ENCODE measurements at regions not wholly inside any gene's neighbourhood (a gene's known extent, or its start where the extent isn't known, plus 50 kb on each side); places are given as distances from the start of the nearest gene placed in this dataset.

GRCh38 chr16:6603780-6604325, 728.8 kb upstream of the RBFOX1 start:
- TF ChIP-seq, protein P1, sequence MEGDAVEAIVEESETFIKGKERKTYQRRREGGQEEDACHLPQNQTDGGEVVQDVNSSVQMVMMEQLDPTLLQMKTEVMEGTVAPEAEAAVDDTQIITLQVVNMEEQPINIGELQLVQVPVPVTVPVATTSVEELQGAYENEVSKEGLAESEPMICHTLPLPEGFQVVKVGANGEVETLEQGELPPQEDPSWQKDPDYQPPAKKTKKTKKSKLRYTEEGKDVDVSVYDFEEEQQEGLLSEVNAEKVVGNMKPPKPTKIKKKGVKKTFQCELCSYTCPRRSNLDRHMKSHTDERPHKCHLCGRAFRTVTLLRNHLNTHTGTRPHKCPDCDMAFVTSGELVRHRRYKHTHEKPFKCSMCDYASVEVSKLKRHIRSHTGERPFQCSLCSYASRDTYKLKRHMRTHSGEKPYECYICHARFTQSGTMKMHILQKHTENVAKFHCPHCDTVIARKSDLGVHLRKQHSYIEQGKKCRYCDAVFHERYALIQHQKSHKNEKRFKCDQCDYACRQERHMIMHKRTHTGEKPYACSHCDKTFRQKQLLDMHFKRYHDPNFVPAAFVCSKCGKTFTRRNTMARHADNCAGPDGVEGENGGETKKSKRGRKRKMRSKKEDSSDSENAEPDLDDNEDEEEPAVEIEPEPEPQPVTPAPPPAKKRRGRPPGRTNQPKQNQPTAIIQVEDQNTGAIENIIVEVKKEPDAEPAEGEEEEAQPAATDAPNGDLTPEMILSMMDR (IDR thresholded peaks at IDR 0.05), result no peak
- Mint-ChIP-seq H3K36me3 (ENCODE audit: low read depth) (no peaks in the 10 kb centered on the region), H3K27me3 (ENCODE audit: low read depth) (no peaks in the 10 kb centered on the region), H3K4me3 (ENCODE audit: unreplicated experiment) (no peak overlapping the region), H3K27ac (ENCODE audit: unreplicated experiment) (no peak overlapping the region), H3K4me1 (ENCODE audit: low read depth) (no peaks in the 10 kb centered on the region), H3K9me3 (ENCODE audit: low read depth) (peaks cover 5% of the 10 kb centered on the region)
- no peak for DNase-seq (ENCODE audit: low spot score)

GRCh38 chr16:6602405-6602804, 730.2 kb upstream of the RBFOX1 start:
- no peaks in the 10 kb centered on the region for H3K36me3 Mint-ChIP-seq (ENCODE audit: low read depth)
- H3K9me3 Mint-ChIP-seq (ENCODE audit: low read depth), result peaks cover 4% of the 10 kb centered on the region
- H3K4me1 Mint-ChIP-seq (ENCODE audit: low read depth), result no peaks in the 10 kb centered on the region
- H3K27ac Mint-ChIP-seq (ENCODE audit: unreplicated experiment), result no peak overlapping the region
- TF ChIP-seq, protein P1 (IDR thresholded peaks at IDR 0.05), result no peak
- no peaks in the 10 kb centered on the region for H3K27me3 Mint-ChIP-seq (ENCODE audit: low read depth)
- DNase-seq (ENCODE audit: low spot score), result no peak
- H3K4me3 Mint-ChIP-seq (ENCODE audit: unreplicated experiment), result no peak overlapping the region

DNA sequence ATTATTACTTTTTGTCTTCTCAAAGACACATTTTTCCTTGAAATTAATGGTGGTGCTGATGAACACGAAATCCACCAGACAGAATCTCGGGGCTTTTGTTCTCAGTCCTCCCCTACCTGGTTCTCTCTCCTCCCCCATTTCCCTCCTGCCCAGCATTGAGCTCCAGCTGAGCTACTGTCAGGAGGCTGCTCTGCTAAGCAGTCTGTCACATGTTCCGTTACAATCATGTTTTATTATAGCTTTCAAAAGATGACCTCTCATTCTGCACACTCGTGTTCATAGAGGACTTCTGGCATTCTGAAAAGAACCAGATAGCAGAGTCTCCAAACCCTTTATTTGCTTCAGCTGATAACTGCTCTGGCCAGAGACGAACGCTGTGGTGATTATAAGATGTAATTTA, 732.5 kb upstream of the RBFOX1 start:
- Mint-ChIP-seq H3K27me3 (ENCODE audit: low read depth) (no peaks in the 10 kb centered on the region), H3K4me3 (ENCODE audit: unreplicated experiment) (no peak overlapping the region), H3K27ac (ENCODE audit: unreplicated experiment) (no peak overlapping the region), H3K36me3 (ENCODE audit: low read depth) (no peaks in the 10 kb centered on the region), H3K4me1 (ENCODE audit: low read depth) (no peaks in the 10 kb centered on the region), H3K9me3 (ENCODE audit: low read depth) (no peaks in the 10 kb centered on the region)
- TF ChIP-seq, protein P1 (IDR thresholded peaks at IDR 0.05), result no peak
- DNase-seq (ENCODE audit: low spot score), result no peak

GRCh38 chr16:6593799-6594198, 738.8 kb upstream of the RBFOX1 start:
- Mint-ChIP-seq H3K27me3 (ENCODE audit: low read depth) (no peaks in the 10 kb centered on the region), H3K4me1 (ENCODE audit: low read depth) (no peaks in the 10 kb centered on the region), H3K4me3 (ENCODE audit: unreplicated experiment) (no peak overlapping the region), H3K36me3 (ENCODE audit: low read depth) (no peaks in the 10 kb centered on the region), H3K9me3 (ENCODE audit: low read depth) (peaks cover 4% of the 10 kb centered on the region), H3K27ac (ENCODE audit: unreplicated experiment) (no peak overlapping the region)
- DNase-seq (ENCODE audit: low spot score), result no peak
- TF ChIP-seq, protein P1 (IDR thresholded peaks at IDR 0.05), result no peak

GRCh38 chr16:6576606-6577005, 756.0 kb upstream of the RBFOX1 start:
- Mint-ChIP-seq H3K27me3 (ENCODE audit: low read depth) (no peaks in the 10 kb centered on the region), H3K4me1 (ENCODE audit: low read depth) (no peaks in the 10 kb centered on the region), H3K9me3 (ENCODE audit: low read depth) (peaks cover 23% of the 10 kb centered on the region), H3K36me3 (ENCODE audit: low read depth) (no peaks in the 10 kb centered on the region), H3K4me3 (ENCODE audit: unreplicated experiment) (no peak overlapping the region), H3K27ac (ENCODE audit: unreplicated experiment) (no peak overlapping the region)
- no peak for DNase-seq (ENCODE audit: low spot score)
- TF ChIP-seq, protein P1 (IDR thresholded peaks at IDR 0.05), result no peak

All from chondrocyte (in vitro differentiated cells).